ENCODE measurements at regions not wholly inside any gene's neighbourhood (a gene's known extent, or its start where the extent isn't known, plus 50 kb on each side); places are given as distances from the start of the nearest gene placed in this dataset.

DNA sequence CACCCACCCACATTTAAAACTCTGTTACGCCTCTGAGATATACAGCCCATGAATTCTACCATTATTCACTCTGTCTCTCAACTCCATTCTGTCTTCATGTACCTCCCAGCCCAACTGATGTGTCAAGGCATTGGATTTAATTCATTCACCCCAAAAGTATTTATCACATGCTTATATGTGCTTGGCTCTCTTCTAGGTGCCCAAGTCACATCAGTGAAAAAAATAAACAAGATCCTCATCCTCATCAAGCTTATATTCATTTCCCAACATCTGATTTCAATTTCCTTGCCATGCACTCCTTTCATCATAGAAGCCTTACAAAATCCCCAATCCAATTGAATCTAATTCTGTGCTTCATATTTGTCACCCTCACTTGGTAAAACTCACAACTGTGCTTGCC, 967.6 kb downstream of the LTN1 start:
- TF ChIP-seq, protein P1, sequence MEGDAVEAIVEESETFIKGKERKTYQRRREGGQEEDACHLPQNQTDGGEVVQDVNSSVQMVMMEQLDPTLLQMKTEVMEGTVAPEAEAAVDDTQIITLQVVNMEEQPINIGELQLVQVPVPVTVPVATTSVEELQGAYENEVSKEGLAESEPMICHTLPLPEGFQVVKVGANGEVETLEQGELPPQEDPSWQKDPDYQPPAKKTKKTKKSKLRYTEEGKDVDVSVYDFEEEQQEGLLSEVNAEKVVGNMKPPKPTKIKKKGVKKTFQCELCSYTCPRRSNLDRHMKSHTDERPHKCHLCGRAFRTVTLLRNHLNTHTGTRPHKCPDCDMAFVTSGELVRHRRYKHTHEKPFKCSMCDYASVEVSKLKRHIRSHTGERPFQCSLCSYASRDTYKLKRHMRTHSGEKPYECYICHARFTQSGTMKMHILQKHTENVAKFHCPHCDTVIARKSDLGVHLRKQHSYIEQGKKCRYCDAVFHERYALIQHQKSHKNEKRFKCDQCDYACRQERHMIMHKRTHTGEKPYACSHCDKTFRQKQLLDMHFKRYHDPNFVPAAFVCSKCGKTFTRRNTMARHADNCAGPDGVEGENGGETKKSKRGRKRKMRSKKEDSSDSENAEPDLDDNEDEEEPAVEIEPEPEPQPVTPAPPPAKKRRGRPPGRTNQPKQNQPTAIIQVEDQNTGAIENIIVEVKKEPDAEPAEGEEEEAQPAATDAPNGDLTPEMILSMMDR (IDR thresholded peaks at IDR 0.05) = no peak
- TF ChIP-seq EZH2 (IDR thresholded peaks at IDR 0.05) (no peak), EZH2phosphoT487 (IDR thresholded peaks at IDR 0.05) (no peak)
